ENCODE measurements at regions not wholly inside any gene's neighbourhood (a gene's known extent, or its start where the extent isn't known, plus 50 kb on each side); places are given as distances from the start of the nearest gene placed in this dataset.
"Not testable (repeated sequence)": the region's sequence is repeated elsewhere in the genome, so short reads cannot be mapped to it uniquely, and the experiment has no call there.

- no peak for DNase-seq
Observed at GRCh38 chr6:140427842-140428241, 1053.4 kb upstream of the CITED2 start.

- DNase-seq, result no peak
Observed at GRCh38 chr6:140414966-140415620, 1040.6 kb upstream of the CITED2 start.

- DNase-seq, result no peak
Observed at GRCh38 chr6:140403020-140403419, 1028.6 kb upstream of the CITED2 start.

- no peak for DNase-seq
Observed at GRCh38 chr6:140401761-140402160, 1027.3 kb upstream of the CITED2 start.

- DNase-seq, result no peak
Observed at GRCh38 chr6:140398076-140398475, 1023.6 kb upstream of the CITED2 start.

GRCh38 chr6:140397106-140397505 lies 1022.7 kb upstream of the CITED2 start:
- no peak for DNase-seq

- DNase-seq, result peak; percentile 34 to 77 (median 75)
Observed at GRCh38 chr6:140393665-140394540, 1019.5 kb upstream of the CITED2 start.

GRCh38 chr6:140388815-140389214 lies 1014.4 kb upstream of the CITED2 start:
- DNase-seq, result no peak

- DNase-seq, result no peak
Observed at GRCh38 chr6:140388192-140388802, 1013.8 kb upstream of the CITED2 start.

- no peak for DNase-seq
Observed at GRCh38 chr6:140385679-140386078, 1011.2 kb upstream of the CITED2 start.

- DNase-seq, result peak; percentile 22 to 31 (median 28)
Observed at GRCh38 chr6:140382355-140382754, 1007.9 kb upstream of the CITED2 start.

GRCh38 chr6:140380427-140381218 lies 1006.2 kb upstream of the CITED2 start:
- DNase-seq, result peak in 2 of 3 donors; percentile 0 to 16

GRCh38 chr6:140379919-140380318 lies 1005.5 kb upstream of the CITED2 start:
- no peak for DNase-seq

- DNase-seq, result no peak
Observed at GRCh38 chr6:140376209-140376608, 1001.8 kb upstream of the CITED2 start.

- not testable (repeated sequence) for DNase-seq
Observed at GRCh38 chr6:140373728-140374127, 999.3 kb upstream of the CITED2 start.

GRCh38 chr6:140372064-140372463 lies 997.6 kb upstream of the CITED2 start:
- DNase-seq, result no peak

- no peak for DNase-seq
Observed at GRCh38 chr6:140370976-140371870, 996.8 kb upstream of the CITED2 start.

GRCh38 chr6:140370441-140370840 lies 996.0 kb upstream of the CITED2 start:
- DNase-seq, result no peak

- no peak for DNase-seq
Observed at GRCh38 chr6:140366991-140367390, 992.5 kb upstream of the CITED2 start.

- no peak for DNase-seq
Observed at GRCh38 chr6:140364916-140365315, 990.5 kb upstream of the CITED2 start.

GRCh38 chr6:140360651-140361050 lies 986.2 kb upstream of the CITED2 start:
- DNase-seq, result no peak

- no peak for DNase-seq
Observed at GRCh38 chr6:140355476-140355875, 981.0 kb upstream of the CITED2 start.

All from suppressor macrophage treated with lipopolysaccharide for 1 hour (primary cell).